ENCODE measurements at regions not wholly inside any gene's neighbourhood (a gene's known extent, or its start where the extent isn't known, plus 50 kb on each side); places are given as distances from the start of the nearest gene placed in this dataset.
"Not testable (repeated sequence)": the region's sequence is repeated elsewhere in the genome, so short reads cannot be mapped to it uniquely, and the experiment has no call there.

DNA sequence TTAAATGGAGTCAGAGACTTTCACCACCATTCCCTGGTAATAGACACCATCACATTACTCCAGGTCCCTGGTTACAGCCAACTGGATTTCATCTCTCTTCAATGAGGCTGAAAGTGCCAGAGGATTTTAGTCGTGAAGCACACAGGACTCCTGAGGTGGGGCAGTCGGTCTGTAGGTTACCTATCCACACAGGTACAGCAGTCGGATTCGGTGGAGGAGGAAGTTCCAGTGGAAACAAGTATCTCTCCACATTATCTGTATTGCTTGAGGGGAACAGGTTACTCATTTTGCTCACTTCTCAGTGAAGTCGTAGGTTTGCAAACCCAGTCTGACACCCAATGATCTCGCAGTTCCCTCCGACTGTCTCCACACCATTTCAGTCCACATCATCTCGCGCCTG lies 82.3 kb upstream of the TMEM45B start:
- DNase-seq = no peak

DNA sequence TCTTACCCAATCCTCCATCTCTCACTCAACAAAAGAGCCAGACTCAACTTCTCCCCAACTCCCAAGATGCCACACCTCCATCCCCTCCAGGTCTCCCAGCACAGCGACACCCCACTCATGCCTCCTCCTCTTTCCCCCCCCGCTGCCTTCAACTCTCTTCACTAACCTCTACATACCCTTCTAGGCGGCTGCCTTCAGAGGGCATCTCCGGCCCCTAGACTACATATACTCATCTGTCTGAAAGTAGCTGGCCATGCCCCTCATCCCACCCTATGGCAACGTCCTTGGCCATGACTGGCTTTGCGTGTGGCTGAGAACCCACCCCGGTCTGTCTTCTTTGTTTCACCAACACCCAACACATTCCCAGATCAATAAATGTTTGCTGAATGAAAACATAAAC lies 81.7 kb upstream of the TMEM45B start:
- DNase-seq = no peak

DNA sequence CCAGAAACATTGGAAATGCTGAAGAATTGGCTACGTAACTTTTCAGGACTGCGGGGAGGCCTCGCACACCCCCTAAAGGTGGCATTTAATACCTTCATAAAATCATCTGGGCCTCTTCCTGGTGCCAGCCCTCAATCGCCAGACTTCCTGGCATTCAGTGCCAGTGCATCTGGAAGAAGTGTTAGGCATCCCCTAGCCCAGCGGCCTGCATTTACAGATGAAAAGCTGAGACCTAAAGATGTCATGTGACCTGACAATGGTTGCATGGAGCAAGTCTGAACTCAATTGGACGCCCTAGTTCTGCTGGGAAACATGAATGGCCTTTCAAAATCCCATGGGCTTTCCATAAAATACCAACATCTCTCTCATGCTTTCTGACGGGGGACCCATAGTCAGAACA lies 81.0 kb upstream of the TMEM45B start:
- DNase-seq = no peak

DNA sequence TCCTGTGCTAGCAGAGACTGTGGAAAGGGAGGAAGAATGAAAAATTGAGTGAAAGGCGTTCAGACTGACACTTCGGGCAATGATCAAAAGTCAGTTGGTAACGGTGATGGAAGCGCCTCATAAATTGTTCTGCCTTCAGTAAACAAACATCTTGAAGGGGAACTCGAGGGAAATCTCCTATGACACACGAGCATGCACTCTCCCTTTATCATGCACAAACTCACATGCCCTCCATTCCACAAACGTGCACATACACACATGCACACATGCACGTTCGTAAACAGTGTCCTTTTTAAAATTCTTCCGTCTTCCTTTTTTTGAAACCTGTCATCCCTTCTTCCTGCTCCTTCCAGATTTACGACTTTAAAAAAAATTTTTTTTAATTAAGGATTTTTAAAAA lies 77.8 kb upstream of the TMEM45B start:
- DNase-seq = no peak

DNA sequence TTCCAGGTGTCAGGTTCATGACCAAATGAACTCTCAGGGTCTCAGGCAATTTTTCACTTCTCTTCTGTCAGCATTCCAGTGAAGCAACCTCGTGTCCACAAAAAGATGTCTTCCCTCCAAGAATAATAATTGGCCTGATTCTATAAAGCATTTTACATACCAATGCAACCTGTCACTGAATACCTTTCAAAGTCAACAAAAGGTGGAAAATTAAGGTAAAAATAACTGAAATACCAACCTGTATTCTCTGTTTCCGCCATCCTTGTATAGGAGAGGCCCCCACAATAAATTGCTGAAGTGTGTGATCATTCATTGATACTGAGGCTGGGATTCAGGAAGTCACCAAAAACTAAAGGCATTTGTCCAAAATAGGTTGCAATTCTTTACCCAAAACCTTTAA lies 77.4 kb upstream of the TMEM45B start:
- DNase-seq = no peak

DNA sequence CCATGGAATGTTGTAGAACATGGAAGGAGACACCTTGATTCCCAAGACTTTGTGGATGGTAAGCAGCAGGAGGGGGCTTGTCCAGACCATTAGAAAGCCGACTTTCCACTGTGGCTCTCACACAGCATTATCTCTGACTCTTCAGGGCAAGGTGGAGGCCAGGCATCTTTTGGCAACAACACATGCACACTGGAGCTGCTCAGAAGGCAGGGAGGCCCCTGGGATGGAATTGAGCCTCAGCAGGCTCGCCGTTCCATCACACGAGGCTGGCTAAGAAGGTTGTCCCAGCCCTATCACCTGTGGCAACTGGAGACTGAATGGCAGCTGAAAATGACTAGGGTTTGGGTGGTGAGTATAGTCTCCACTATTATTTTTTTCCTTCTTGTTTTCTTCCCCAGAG lies 76.3 kb upstream of the TMEM45B start:
- DNase-seq = no peak

GRCh38 chr11:129740125-129740719 lies 75.4 kb upstream of the TMEM45B start:
- DNase-seq = no peak

- no peak for DNase-seq
Observed at GRCh38 chr11:129743112-129743815, 72.4 kb upstream of the TMEM45B start.

DNA sequence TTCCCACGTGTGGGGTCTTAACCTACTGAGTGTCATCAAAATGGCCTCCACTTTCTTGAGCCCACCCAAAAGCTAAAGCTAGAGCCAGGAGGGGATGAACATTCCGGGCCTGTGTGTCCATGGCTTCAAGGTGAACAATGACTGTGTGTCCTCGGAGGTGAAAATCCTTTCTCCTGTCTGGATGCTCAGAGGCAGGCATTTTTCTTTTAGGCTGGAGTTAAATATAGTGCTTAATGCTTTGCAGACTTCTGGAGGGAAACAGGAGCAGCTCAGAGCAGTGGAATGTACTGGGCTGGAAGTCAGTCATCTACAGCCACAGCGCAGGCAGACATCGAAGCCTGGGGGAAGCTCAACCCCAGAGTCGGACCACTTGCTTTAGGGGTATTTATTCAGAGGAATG lies 68.6 kb upstream of the TMEM45B start:
- no peak for DNase-seq

DNA sequence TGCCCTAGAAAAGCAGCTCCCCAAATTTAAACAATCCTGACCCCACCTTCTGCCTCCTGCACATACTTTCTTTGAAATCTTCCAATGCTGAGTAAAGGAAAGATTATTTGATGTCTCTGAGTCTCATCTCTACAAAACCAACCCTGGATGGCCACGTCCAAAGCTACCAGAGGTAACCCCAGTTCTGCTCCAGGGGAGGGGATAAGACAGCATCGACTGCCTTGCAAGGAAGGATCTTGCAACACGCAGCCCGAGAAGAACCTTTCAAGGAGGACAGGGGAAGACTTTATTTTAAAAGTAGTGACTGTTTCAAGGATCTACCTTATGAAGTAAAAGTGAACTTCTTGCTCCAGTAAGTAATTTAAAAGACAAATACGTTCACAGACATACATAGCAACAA lies 66.5 kb upstream of the TMEM45B start:
- no peak for DNase-seq

- peak; percentile 84 for DNase-seq
Observed at GRCh38 chr11:129750343-129751292, 65.0 kb upstream of the TMEM45B start.

- DNase-seq = no peak
Observed at GRCh38 chr11:129751511-129751910, 64.1 kb upstream of the TMEM45B start.

- not testable (repeated sequence) for DNase-seq
Observed at GRCh38 chr11:129763569-129763968, 52.1 kb upstream of the TMEM45B start.

GRCh38 chr11:129764204-129764603 lies 51.4 kb upstream of the TMEM45B start:
- DNase-seq = not testable (repeated sequence)
